Activated T-cell treated with anti-CD3 and anti-CD28 coated beads, Interleukin-2, amount 50 U/mL, for 24 hours (primary cell): ENCODE measurements at regions not wholly inside any gene's neighbourhood (a gene's known extent, or its start where the extent isn't known, plus 50 kb on each side); places are given as distances from the start of the nearest gene placed in this dataset.
"Not testable (repeated sequence)": the region's sequence is repeated elsewhere in the genome, so short reads cannot be mapped to it uniquely, and the experiment has no call there.

Source experiments
- DNase-seq: peaks from one replicate; pipeline ENCODE4 v3.0.0-alpha.2; 2020
- H3K27ac Mint-ChIP-seq: 2 replicates; pipeline ENCODE4 v1.8.0; 2020; ENCODE audit warnings: mild to moderate bottlenecking, mixed read lengths
- H3K27me3 Mint-ChIP-seq: 2 replicates; pipeline ENCODE4 v1.8.0; 2020; ENCODE audit warnings: mixed read lengths
- H3K36me3 Mint-ChIP-seq: 2 replicates; pipeline ENCODE4 v1.8.0; 2020; ENCODE audit warnings: low read depth, mixed read lengths
- H3K4me1 Mint-ChIP-seq: 2 replicates; pipeline ENCODE4 v1.8.0; 2020; ENCODE audit warnings: low read depth, mixed read lengths
- H3K4me3 Mint-ChIP-seq: 2 replicates; pipeline ENCODE4 v1.8.0; 2020; ENCODE audit warnings: mild to moderate bottlenecking, moderate library complexity, mixed read lengths
- H3K9me3 Mint-ChIP-seq: 2 replicates; pipeline ENCODE4 v1.8.0; 2020; ENCODE audit warnings: mixed read lengths

DNA sequence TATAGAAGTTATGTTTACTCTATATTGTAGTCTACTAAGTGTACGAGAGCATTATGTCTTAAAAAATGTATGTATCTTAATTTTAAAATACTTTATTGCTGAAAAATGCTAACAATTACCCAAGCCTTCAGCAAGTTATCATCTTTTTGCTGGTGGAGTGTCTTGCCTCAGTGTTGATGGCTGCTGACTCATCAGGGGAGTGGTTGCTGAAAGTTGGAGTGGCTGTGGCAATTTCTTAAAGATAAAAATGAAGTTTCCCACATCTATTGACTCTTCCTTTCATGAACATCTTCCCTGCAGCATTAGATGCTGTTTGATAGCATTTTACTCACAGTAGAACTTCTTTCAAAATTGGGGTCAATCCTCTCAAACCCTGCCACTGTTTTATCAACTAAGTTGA lies 95.8 kb downstream of the CDC7 start:
- H3K4me3 Mint-ChIP-seq: no peak overlapping the region
- no peak for DNase-seq
- H3K36me3 Mint-ChIP-seq: no peaks in the 10 kb centered on the region
- H3K27me3 Mint-ChIP-seq: no peaks in the 10 kb centered on the region
- H3K27ac Mint-ChIP-seq: no peak overlapping the region
- peaks cover 23% of the 10 kb centered on the region for H3K4me1 Mint-ChIP-seq
- no peaks in the 10 kb centered on the region for H3K9me3 Mint-ChIP-seq

DNA sequence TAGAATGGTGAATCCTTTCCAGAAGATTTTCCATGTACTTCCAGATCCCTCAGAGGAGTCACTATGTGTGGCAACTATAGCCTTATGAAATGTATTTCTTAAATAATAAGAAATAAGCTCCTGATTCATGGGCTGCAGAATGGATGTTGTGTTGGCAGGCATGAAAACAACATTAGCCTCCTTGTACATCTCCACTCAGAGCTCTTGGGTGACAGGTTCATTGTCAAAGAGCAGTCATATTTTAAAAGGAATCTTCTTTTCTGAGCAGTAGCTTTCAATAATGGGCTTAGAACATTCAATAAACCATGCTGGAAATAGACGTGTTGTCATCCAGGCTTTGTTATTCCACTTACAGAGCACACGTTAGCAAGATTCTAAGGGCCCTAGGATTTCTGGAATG lies 96.6 kb downstream of the CDC7 start:
- DNase-seq: no peak
- no peaks in the 10 kb centered on the region for H3K9me3 Mint-ChIP-seq
- peaks cover 16% of the 10 kb centered on the region for H3K4me1 Mint-ChIP-seq
- no peaks in the 10 kb centered on the region for H3K27me3 Mint-ChIP-seq
- H3K27ac Mint-ChIP-seq: no peak overlapping the region
- H3K4me3 Mint-ChIP-seq: no peak overlapping the region
- no peaks in the 10 kb centered on the region for H3K36me3 Mint-ChIP-seq

DNA sequence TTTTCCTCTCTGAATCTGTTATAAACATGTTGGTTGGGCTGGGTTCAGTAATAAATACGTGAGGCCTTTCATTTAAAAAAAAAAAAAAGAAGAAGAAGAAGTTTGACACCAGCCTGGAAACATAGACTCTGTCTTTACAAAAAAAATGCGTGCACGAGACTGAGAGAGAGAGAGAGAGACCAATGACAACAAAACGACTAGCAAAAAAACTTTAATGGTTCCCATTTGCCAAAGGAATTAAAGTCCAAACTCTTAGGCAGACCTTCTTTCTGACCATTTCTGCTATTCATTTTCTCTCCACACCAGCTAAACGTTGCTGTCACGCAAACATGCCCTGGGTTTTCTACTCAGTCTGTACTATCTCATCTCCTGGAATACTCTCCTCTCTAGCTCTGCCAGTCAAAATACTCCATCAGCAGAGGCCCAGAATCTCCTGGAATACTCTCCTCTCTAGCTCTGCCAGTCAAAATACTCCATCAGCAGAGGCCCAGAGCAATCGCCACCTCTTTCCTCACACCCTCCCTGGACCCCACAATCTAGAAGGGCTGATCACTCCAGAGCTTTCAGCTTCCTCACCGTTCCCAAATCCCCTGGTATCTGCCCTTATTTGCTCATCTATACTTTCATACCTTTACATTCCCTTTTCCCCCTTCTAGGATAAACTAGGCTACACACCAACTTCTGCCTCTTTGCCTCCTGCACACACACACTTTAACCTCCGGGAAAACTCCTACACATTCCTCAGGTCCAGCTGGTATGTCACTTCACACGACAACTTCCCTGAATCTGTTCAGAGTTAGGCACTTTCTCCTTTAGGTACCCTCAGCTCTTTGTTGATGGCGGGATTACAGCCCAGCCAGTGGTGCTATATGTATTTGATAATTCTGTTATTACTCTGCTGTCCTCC lies 100.0 kb downstream of the CDC7 start:
- no peak overlapping the region for H3K4me3 Mint-ChIP-seq
- DNase-seq: no peak
- peaks cover 2% of the 10 kb centered on the region for H3K9me3 Mint-ChIP-seq
- no peaks in the 10 kb centered on the region for H3K27me3 Mint-ChIP-seq
- peaks cover 16% of the 10 kb centered on the region for H3K4me1 Mint-ChIP-seq
- H3K36me3 Mint-ChIP-seq: no peaks in the 10 kb centered on the region
- no peak overlapping the region for H3K27ac Mint-ChIP-seq

DNA sequence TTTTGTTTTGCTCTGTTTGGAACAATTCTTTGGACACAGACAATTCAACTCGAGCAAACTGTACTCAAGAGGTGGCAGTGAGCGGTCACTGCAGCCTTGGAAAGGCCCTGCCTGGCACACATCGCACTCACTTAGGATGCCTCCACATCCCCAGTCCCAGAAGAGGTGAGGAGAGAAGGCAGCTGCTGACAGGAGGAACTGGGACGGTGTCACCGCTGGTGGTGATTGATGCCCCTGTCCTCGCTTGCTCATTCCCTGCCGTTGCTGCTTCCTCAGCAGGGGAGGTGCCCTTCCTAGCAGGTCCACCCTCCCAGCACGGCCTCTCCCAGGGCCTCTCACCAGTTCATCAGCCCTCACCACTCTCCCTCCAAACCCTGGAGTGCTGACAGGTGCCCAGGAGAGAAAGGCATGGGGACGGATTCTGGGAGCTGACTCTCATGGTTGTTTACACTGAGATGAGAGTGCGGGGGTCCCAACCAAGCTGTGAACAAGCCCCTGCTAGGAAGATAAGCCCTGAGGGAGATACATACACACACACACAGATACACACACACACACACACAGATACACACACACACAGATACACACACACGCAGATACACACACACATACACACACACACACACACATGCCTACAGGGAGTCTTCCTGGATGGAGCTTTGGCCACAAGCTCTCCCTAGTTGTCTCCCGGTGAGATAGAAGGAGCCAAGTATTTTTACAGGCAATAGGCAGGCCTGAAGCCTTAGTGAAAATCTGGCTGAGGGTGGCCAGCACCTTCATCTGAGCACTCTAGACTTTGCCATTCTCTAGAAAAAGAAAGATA lies 101.1 kb downstream of the CDC7 start:
- no peak overlapping the region for H3K4me3 Mint-ChIP-seq
- H3K4me1 Mint-ChIP-seq: peaks cover 12% of the 10 kb centered on the region
- no peak for DNase-seq
- no peaks in the 10 kb centered on the region for H3K36me3 Mint-ChIP-seq
- H3K27me3 Mint-ChIP-seq: no peaks in the 10 kb centered on the region
- peaks cover 2% of the 10 kb centered on the region for H3K9me3 Mint-ChIP-seq
- H3K27ac Mint-ChIP-seq: no peak overlapping the region

DNA sequence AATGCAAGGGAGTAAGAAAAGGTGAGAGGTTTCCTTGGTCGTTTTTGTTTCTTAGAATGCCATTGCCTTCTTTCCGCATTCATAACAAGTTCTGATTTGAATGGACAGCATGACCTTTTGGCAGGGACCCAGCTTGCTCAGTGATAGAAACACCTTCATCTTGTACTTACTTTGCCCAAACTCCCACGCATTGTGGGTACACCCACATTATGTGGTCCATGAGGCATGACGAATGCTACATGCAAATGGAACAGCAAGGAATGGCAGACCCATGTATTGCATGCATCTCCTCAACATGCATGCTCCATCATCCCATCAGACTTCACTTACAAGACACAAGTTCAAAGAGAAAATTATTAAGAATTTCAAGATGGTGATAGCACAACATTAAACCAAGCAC lies 102.8 kb downstream of the CDC7 start:
- Mint-ChIP-seq H3K4me1 (peaks cover 9% of the 10 kb centered on the region), H3K9me3 (peaks cover 2% of the 10 kb centered on the region), H3K4me3 (no peak overlapping the region), H3K36me3 (no peaks in the 10 kb centered on the region), H3K27ac (no peak overlapping the region), H3K27me3 (no peaks in the 10 kb centered on the region)
- DNase-seq: no peak

DNA sequence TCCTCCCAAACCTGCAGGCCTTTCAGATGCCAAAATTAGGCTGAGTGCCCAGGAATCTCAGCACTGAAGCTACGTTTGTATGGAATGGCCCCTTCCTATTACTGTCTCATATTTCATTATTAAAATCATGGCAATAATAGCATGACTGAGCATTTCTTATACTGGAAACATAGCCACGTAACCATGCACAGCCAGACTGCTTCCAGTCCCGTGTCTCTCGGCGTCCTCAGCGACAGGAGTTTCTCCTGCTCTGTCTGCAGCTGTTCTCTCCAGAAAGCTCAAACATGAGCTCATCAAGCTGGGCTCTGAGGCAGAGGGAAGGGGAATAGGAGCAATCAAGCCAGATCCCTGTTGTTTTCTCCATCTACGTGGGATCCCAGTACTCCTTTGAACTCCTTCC lies 104.0 kb downstream of the CDC7 start:
- no peaks in the 10 kb centered on the region for H3K27me3 Mint-ChIP-seq
- no peak overlapping the region for H3K27ac Mint-ChIP-seq
- DNase-seq: no peak
- no peaks in the 10 kb centered on the region for H3K36me3 Mint-ChIP-seq
- H3K4me3 Mint-ChIP-seq: no peak overlapping the region
- H3K9me3 Mint-ChIP-seq: peaks cover 2% of the 10 kb centered on the region
- H3K4me1 Mint-ChIP-seq: peaks cover 9% of the 10 kb centered on the region

DNA sequence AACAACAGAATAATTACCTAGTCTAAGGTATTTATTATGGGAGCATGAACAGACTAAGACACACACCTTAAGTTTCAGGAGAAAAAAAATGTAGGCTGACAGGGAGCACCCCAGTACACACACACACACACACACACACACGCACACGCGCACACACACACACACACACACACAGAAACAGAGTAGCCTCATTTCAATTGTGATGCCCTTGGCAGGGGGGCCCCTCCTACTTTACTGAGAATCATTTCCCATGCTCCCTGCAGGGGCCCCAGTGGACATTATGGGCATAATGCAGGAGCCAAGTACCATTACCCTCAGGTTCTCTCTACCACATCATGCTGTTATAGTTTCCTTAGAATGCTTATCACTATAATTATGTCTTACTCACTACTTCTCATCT lies 104.9 kb downstream of the CDC7 start:
- no peak overlapping the region for H3K4me3 Mint-ChIP-seq
- H3K27me3 Mint-ChIP-seq: no peaks in the 10 kb centered on the region
- no peak overlapping the region for H3K27ac Mint-ChIP-seq
- DNase-seq: no peak
- H3K9me3 Mint-ChIP-seq: peaks cover 2% of the 10 kb centered on the region
- peaks cover 9% of the 10 kb centered on the region for H3K4me1 Mint-ChIP-seq
- H3K36me3 Mint-ChIP-seq: no peaks in the 10 kb centered on the region

DNA sequence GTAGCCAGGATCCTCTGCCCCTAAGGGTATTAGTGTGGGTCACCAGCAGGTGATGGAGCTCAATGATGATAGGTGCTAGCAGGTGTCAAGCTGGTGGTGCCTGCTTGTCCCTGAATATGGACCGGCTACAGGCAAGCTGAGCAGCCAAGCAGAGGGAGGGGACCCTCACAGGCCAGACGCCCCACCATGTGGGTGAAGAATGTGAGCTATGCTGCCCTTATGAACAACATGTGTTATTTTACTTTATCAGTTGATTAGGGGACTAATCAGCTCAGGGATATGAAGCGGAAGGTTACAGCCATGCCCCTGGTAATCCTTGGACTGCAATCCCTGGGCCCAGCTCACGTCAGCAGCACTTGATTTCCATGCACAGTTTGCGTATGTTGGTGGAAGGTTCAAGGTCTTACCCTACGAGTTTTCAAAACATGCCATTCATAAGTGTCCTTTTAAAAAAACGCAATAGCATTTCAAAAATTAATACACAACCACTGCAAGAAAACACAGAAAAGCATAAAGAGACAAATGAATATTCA lies 106.0 kb downstream of the CDC7 start:
- Mint-ChIP-seq H3K36me3 (no peaks in the 10 kb centered on the region), H3K9me3 (peaks cover 2% of the 10 kb centered on the region), H3K4me1 (peaks cover 9% of the 10 kb centered on the region), H3K4me3 (no peak overlapping the region), H3K27me3 (no peaks in the 10 kb centered on the region), H3K27ac (no peak overlapping the region)
- no peak for DNase-seq

DNA sequence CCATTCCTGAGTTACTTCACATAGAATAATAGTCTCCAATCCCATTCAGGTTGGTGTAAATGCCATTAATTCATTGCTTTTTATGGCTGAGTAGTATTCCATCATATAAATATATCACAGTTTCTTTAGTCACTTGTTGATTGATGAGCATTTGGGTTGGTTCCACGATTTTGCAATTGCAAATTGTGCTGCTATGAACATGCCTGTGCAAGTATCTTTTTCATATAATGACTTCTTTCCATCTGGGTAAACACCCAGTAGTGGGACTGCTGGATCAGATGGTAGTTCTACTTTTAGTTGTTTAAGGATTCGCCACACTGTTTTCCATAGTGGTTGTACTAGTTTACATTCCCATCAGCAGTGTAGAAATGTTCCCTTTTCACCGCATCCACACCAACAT lies 107.0 kb downstream of the CDC7 start:
- not testable (repeated sequence) for H3K27me3 Mint-ChIP-seq, DNase-seq

DNA sequence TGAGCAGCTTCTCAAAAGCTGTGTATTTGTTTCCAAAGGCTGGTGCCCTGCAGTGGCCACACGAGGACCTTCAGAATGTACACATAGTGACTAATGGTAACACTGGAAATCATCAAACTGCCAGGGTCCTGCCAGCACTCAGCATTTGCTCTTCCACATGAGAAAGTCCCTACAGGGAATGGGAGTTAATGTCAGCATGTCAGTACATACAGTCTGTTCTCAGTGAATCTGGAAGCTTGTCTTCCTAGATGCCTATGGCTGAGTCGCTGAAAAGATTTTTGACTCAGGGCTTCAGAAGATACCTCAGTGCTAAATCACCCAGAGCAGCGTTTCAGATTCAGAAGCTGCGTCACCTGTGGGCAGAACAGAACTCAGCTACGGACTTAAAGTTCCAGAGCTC lies 108.2 kb downstream of the CDC7 start:
- DNase-seq: no peak
- H3K9me3 Mint-ChIP-seq: no peaks in the 10 kb centered on the region
- no peaks in the 10 kb centered on the region for H3K27me3 Mint-ChIP-seq
- peaks cover 4% of the 10 kb centered on the region for H3K4me1 Mint-ChIP-seq
- no peaks in the 10 kb centered on the region for H3K36me3 Mint-ChIP-seq
- H3K4me3 Mint-ChIP-seq: no peak overlapping the region
- H3K27ac Mint-ChIP-seq: no peak overlapping the region

More for the DNA sequence above, 107.0 kb downstream of the CDC7 start:
- not testable (repeated sequence) for H3K4me3 Mint-ChIP-seq, H3K36me3 Mint-ChIP-seq, H3K4me1 Mint-ChIP-seq, H3K27ac Mint-ChIP-seq, H3K9me3 Mint-ChIP-seq

DNA sequence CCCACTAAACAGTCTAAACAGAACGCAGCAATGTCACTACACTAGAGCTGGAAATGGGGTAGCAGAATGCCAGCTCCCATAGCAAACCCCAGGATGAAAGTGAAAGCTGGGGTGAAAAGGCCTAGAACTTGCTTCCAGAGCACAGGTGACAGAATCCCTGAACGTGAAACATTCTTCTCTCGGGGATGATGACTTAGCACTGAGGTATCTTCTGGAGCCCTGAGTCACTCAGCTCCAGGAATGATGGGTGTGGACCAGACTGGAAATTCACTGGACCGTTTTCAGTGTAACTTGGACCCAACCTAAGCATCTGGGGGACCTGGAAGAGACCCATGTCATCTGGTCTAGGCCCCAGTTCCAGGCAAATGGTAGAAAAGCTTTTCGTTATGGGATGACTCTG lies 108.9 kb downstream of the CDC7 start:
- H3K27ac Mint-ChIP-seq: no peak overlapping the region
- H3K36me3 Mint-ChIP-seq: no peaks in the 10 kb centered on the region
- no peaks in the 10 kb centered on the region for H3K27me3 Mint-ChIP-seq
- no peaks in the 10 kb centered on the region for H3K9me3 Mint-ChIP-seq
- H3K4me1 Mint-ChIP-seq: peaks cover 7% of the 10 kb centered on the region
- no peak for DNase-seq
- no peak overlapping the region for H3K4me3 Mint-ChIP-seq

DNA sequence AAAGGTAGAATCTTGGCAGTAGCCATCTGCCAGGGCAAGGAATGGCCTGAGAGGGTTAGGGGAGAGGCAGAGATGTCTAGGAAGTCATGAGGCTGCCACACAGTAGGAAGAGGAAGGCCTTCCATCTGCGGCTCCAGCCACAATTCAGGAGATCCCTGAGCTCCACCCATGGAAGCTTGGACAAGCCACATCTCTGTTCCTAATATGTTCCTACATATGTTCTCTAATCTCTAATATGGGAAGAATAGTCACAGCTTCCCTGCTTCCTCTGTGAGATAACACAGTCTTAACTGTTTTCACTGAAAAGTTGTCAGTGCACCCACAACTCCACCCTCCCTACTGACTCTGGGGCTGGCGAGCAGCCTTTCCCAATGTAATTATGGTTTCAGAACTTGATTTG lies 109.5 kb downstream of the CDC7 start:
- Mint-ChIP-seq H3K4me3 (no peak overlapping the region), H3K27ac (no peak overlapping the region), H3K27me3 (no peaks in the 10 kb centered on the region), H3K36me3 (no peaks in the 10 kb centered on the region), H3K4me1 (peaks cover 7% of the 10 kb centered on the region), H3K9me3 (no peaks in the 10 kb centered on the region)
- DNase-seq: no peak

DNA sequence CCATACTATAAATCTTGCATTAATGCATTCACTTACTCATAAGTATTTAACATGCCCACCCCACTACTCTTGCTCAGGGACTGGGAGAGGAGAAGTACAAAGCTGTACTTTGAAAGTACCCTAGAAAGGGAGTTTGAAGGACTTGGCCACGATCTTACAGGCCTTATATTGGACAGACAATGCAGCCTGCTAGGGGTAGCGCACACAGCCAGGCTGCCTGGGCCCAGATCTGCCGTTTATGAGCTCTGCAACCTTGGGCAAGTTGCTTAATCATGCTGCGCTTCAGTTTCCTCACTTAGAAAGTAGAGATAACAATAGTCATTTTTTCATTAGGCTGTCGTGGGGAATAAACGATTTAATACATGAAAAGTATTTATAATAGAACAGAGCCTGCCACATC lies 110.1 kb downstream of the CDC7 start:
- peaks cover 7% of the 10 kb centered on the region for H3K4me1 Mint-ChIP-seq
- no peaks in the 10 kb centered on the region for H3K9me3 Mint-ChIP-seq
- H3K4me3 Mint-ChIP-seq: no peak overlapping the region
- DNase-seq: no peak
- no peak overlapping the region for H3K27ac Mint-ChIP-seq
- no peaks in the 10 kb centered on the region for H3K36me3 Mint-ChIP-seq
- H3K27me3 Mint-ChIP-seq: no peaks in the 10 kb centered on the region

DNA sequence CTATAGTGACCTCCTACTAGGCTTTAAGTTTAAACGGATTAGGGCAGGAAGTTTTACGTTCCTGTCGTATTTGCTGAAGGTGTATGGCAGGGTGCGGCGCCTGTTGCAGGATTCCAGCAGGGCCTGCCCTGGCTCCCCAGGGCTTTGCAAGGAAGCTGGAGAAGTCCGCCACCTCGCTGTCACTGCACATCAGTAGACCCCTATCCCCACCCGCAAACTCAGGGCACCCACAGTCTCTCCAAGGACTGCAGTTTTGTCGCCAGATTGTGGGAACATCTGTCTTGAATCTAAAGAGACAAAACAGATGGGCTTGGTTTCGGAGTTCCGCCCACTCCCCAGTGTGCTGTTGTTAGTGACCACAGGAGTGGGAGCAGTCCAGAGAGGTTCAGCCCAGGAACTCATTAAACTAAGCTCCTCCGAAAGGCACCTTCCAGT lies 110.8 kb downstream of the CDC7 start:
- no peak for DNase-seq
- H3K4me3 Mint-ChIP-seq: no peak overlapping the region
- H3K4me1 Mint-ChIP-seq: peaks cover 7% of the 10 kb centered on the region
- H3K27ac Mint-ChIP-seq: no peak overlapping the region
- no peaks in the 10 kb centered on the region for H3K27me3 Mint-ChIP-seq
- no peaks in the 10 kb centered on the region for H3K36me3 Mint-ChIP-seq
- H3K9me3 Mint-ChIP-seq: no peaks in the 10 kb centered on the region

DNA sequence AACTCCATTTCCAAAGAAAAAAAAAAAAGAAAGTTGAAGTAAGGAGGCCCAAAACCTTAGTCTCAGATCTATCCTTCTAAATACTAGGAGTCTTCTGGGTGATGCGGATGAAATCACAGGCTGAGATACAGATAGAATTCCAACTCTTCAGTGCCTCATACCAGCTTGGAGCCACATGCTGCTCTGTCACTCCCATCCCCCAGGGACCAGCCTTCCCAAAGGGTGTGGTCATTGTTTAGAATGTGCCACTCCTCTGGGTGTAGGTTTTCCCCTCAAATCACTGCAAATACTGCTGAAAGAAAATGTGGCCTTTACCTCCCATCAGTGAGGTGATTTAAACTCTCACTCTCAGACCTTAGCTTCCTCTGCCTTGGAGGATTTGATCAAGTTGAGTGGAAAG lies 112.9 kb downstream of the CDC7 start:
- DNase-seq: no peak
- no peak overlapping the region for H3K4me3 Mint-ChIP-seq
- no peaks in the 10 kb centered on the region for H3K9me3 Mint-ChIP-seq
- no peaks in the 10 kb centered on the region for H3K36me3 Mint-ChIP-seq
- peaks cover 12% of the 10 kb centered on the region for H3K4me1 Mint-ChIP-seq
- H3K27ac Mint-ChIP-seq: no peak overlapping the region
- no peaks in the 10 kb centered on the region for H3K27me3 Mint-ChIP-seq
